Breast epithelium (tissue), 4 donors: ENCODE measurements at regions not wholly inside any gene's neighbourhood (a gene's known extent, or its start where the extent isn't known, plus 50 kb on each side); places are given as distances from the start of the nearest gene placed in this dataset.

Source experiments
- DNase-seq, 2 donors: peaks; one replicate each; pipeline ENCODE4 v3.0.0-alpha.2; 2019; ENCODE audit warnings: low spot score in 2 of 2
- H3K27ac ChIP-seq, 2 donors: fragments of 200-600 bp; sonication (generic) in 1 of 2; one replicate each; pipeline ENCODE4 v1.5.1; 2016 to 2019; ENCODE audit warnings: mild to moderate bottlenecking in 1 of 2
- H3K27me3 ChIP-seq, 2 donors: fragments of 200-600 bp; sonication (generic) in 1 of 2; one replicate each; pipeline versions ENCODE4 v1.5.1 to v1.6.0; 2017 to 2019; ENCODE audit warnings: control low read depth in 1 of 2, mild to moderate bottlenecking in 1 of 2
- H3K36me3 ChIP-seq: fragments of 200-600 bp; one replicate; pipeline ENCODE4 v1.5.1; 2019
- H3K4me1 ChIP-seq, 2 donors: fragments of 200-600 bp; sonication (generic); one replicate each; pipeline ENCODE4 v1.5.1; 2016 to 2019; ENCODE audit warnings: control low read depth in 1 of 2
- H3K4me3 ChIP-seq, 3 donors: fragments of 200-600 bp; sonication (generic); 1 replicate in 2 of 3; 2 replicates in 1 of 3; pipeline ENCODE4 v1.5.1; 2016 to 2019; ENCODE audit warnings: mild to moderate bottlenecking in 3 of 3, moderate library complexity in 2 of 3
- H3K9me3 ChIP-seq, 2 donors: fragments of 200-600 bp; sonication (generic) in 1 of 2; one replicate each; pipeline ENCODE4 v1.5.1; 2016 to 2019; ENCODE audit warnings: control low read depth in 1 of 2
- POLR2A ChIP-seq: fragments of 450-650 bp; IDR thresholded peaks from one replicate; pipeline ENCODE4 v1.6.1; 2016; ENCODE audit warnings: antibody characterized with exemption, mild to moderate bottlenecking, moderate library complexity
- POLR2AphosphoS5 ChIP-seq, 3 donors: sonication (generic); formaldehyde crosslinking; IDR thresholded peaks; one replicate each; pipeline ENCODE4 v1.6.1; 2017; ENCODE audit warnings: antibody characterized with exemption in 3 of 3
- intact Hi-C: fragments of 100-400 bp; cut with DNase I; formaldehyde crosslinking; loops from one replicate; pipeline ENCODE4 v1.15.1; 2023; ENCODE audit warnings: low total_unique reads
- TF ChIP-seq, protein P1 (sequence below), 3 donors: fragments of 450-650 bp; IDR thresholded peaks; one replicate each; pipeline ENCODE4 v1.5.1; 2016 to 2017; ENCODE audit warnings: antibody characterized with exemption in 3 of 3, mild to moderate bottlenecking in 3 of 3, moderate library complexity in 3 of 3

DNA sequence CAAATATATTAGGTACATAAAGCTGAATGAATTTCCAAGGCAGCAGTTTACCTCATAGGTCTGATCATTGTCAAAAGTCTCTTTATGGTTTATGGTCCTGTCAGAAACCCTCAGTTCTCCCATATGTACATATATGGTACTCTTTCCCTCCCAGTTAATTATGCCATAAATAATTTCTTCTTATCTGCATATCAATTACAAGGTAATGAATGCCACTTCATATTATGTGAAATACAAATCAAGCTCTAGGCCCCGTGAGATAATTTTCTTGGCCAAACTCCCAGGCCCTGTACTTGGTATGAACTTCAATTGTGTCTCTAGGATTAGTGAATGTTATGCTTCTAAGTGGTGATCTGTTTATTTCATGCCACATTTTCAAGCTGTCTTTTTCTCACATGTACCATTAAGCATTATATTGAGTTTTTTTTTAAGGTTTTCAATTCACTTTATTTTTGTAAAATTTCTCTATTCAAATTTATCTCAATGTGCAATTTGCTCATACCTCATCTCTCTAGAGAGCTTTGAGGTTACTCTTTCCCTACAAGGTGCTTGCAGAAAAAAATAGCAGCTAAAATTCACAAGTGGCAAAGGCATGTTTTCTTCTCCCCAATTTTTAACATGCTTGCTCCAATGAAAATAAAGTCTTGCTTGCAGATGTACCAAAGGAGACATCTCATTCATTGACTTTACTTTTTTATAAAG lies 430.6 kb upstream of the VRK2 start:
- intact Hi-C loops, result no loop called here
- Histone ChIP-seq H3K4me3 (no peak overlapping the region), H3K27me3 (no peaks in the 10 kb centered on the region), H3K9me3 (no peaks in the 10 kb centered on the region), H3K4me1 (no peaks in the 10 kb centered on the region), H3K27ac (no peak overlapping the region), H3K36me3 (no peaks in the 10 kb centered on the region)
- DNase-seq, result no peak
- TF ChIP-seq POLR2A, result no peak
- no peak for TF ChIP-seq POLR2AphosphoS5 (IDR thresholded peaks at IDR 0.05)
- TF ChIP-seq, protein P1, sequence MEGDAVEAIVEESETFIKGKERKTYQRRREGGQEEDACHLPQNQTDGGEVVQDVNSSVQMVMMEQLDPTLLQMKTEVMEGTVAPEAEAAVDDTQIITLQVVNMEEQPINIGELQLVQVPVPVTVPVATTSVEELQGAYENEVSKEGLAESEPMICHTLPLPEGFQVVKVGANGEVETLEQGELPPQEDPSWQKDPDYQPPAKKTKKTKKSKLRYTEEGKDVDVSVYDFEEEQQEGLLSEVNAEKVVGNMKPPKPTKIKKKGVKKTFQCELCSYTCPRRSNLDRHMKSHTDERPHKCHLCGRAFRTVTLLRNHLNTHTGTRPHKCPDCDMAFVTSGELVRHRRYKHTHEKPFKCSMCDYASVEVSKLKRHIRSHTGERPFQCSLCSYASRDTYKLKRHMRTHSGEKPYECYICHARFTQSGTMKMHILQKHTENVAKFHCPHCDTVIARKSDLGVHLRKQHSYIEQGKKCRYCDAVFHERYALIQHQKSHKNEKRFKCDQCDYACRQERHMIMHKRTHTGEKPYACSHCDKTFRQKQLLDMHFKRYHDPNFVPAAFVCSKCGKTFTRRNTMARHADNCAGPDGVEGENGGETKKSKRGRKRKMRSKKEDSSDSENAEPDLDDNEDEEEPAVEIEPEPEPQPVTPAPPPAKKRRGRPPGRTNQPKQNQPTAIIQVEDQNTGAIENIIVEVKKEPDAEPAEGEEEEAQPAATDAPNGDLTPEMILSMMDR (IDR thresholded peaks at IDR 0.05), result no peak

DNA sequence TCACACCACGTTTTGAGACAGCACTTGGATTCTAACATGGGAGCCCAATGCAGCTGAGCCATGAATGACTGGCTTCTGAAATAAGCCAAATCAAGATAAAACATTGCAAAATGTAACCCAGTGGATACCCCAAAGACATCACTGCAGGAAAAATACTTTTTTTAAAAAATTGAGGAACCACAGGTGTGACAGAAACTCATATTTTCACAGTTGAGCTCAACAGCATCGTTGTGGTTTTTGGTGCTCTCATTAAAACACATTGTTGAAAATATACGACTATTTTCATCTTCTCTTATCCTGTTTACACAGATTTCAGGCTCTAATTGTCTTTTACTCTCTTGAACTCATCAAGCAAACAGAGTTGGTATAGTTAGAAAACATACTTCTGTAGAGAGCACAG lies 429.3 kb upstream of the VRK2 start:
- DNase-seq, result no peak
- no peaks in the 10 kb centered on the region for H3K27me3 ChIP-seq
- no peaks in the 10 kb centered on the region for H3K36me3 ChIP-seq
- no peaks in the 10 kb centered on the region for H3K4me1 ChIP-seq
- H3K4me3 ChIP-seq, result no peak overlapping the region
- TF ChIP-seq POLR2AphosphoS5 (IDR thresholded peaks at IDR 0.05) (no peak), POLR2A (no peak)
- TF ChIP-seq, protein P1 (IDR thresholded peaks at IDR 0.05), result no peak
- no peak overlapping the region for H3K27ac ChIP-seq
- no peaks in the 10 kb centered on the region for H3K9me3 ChIP-seq
- intact Hi-C loops, result no loop called here

DNA sequence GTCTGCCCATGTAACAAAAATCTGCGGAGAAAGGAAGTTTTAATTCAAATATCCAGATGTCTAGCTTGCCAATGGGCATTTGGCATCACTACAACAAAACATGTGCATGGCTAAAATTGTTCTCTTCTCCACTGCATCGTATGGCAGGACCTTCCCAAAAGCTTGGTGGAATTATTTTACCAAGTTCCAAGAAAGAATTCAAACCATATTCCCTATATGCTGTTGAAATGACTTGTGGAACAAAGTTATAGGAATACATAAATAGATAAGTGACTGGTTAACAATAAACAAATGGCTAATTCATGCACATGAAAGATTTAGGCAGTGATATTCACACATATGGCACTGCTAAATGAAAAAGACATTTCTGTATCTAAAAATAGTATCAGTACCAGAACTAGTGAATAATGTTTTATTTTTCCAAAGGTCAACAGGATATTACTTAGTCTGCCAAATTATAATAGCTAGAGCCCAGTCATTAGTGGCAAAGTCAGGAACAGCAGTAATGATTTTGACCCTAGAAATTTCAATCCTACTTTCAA lies 425.4 kb upstream of the VRK2 start:
- Histone ChIP-seq H3K36me3 (no peaks in the 10 kb centered on the region), H3K27ac (no peak overlapping the region), H3K9me3 (no peaks in the 10 kb centered on the region), H3K4me3 (no peak overlapping the region), H3K4me1 (no peaks in the 10 kb centered on the region), H3K27me3 (no peaks in the 10 kb centered on the region)
- DNase-seq, result no peak
- intact Hi-C loops, result no loop called here
- TF ChIP-seq, protein P1 (IDR thresholded peaks at IDR 0.05), result no peak
- no peak for TF ChIP-seq POLR2AphosphoS5 (IDR thresholded peaks at IDR 0.05)
- TF ChIP-seq POLR2A, result no peak

DNA sequence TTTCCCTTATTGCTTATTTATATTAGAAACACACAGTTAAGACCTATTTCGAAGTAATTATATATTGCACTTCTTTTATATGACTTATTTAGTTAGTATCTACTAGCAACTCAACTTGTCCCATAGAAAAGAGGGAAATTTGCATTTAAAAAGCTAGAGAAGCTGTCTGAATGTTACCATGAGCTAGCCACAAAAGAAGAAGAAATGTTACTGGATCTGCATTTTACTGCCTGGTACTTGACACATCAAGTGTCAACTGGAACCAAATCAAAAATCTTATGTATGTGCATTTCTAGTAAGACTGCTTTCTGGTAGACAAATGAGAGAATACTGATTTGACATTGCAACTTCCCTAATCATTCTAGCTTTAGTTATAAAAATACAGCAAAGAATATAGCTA lies 424.6 kb upstream of the VRK2 start:
- Histone ChIP-seq H3K36me3 (no peaks in the 10 kb centered on the region), H3K4me3 (no peak overlapping the region), H3K27me3 (no peaks in the 10 kb centered on the region), H3K4me1 (no peaks in the 10 kb centered on the region), H3K27ac (no peak overlapping the region), H3K9me3 (no peaks in the 10 kb centered on the region)
- no peak for DNase-seq
- intact Hi-C loops, result no loop called here
- TF ChIP-seq, protein P1 (IDR thresholded peaks at IDR 0.05), result no peak
- TF ChIP-seq POLR2AphosphoS5 (IDR thresholded peaks at IDR 0.05), result no peak
- TF ChIP-seq POLR2A, result no peak

DNA sequence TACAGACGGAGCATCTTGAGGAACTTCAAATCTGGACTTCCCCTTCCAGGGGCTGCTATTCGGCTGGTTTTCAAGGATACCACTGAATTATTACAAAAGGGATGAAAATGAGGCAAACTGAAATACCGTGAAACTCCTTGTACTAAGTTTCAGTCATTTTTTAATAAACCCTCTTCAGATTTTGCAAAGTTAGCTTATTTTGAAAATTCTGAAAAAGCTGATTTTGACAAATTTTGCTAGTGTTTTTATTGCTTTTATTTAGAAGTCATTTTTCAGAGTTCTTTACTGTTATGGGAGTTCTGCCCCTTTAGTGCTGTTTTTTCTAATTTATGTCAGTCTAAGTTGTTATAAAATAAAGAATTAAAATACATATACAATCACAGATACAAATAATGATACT lies 390.4 kb upstream of the VRK2 start:
- no peak for DNase-seq
- Histone ChIP-seq H3K27ac (no peak overlapping the region), H3K27me3 (no peaks in the 10 kb centered on the region), H3K4me1 (no peaks in the 10 kb centered on the region), H3K36me3 (no peaks in the 10 kb centered on the region), H3K9me3 (peaks cover 9% of the 10 kb centered on the region in 2 donors), H3K4me3 (no peak overlapping the region)
- TF ChIP-seq, protein P1 (IDR thresholded peaks at IDR 0.05), result no peak
- no peak for TF ChIP-seq POLR2A
- no peak for TF ChIP-seq POLR2AphosphoS5 (IDR thresholded peaks at IDR 0.05)
- intact Hi-C loops, result no loop called here
